Esophagus muscularis mucosa (tissue), 4 donors: ENCODE measurements at regions not wholly inside any gene's neighbourhood (a gene's known extent, or its start where the extent isn't known, plus 50 kb on each side); places are given as distances from the start of the nearest gene placed in this dataset.

Experiments
- DNase-seq: peaks from one replicate; pipeline ENCODE4 v3.0.0-alpha.2; 2017; ENCODE audit errors: extremely low spot score
- H3K27ac ChIP-seq, 4 donors: fragments of 200-600 bp; sonication (generic); replicated peaks in 1 of 4; 1 replicate in 3 of 4; 2 replicates in 1 of 4; pipeline ENCODE4 v1.5.1; 2016 to 2019; ENCODE audit warnings: mild to moderate bottlenecking in 1 of 4
- H3K27me3 ChIP-seq, 4 donors: fragments of 200-600 bp; sonication (generic); one replicate each; pipeline versions ENCODE4 v1.5.1 to v1.6.0; 2016 to 2019
- H3K36me3 ChIP-seq, 4 donors: fragments of 200-600 bp; sonication (generic); one replicate each; pipeline ENCODE4 v1.5.1; 2016 to 2019
- H3K4me1 ChIP-seq, 4 donors: fragments of 200-600 bp; sonication (generic); one replicate each; pipeline ENCODE4 v1.5.1; 2016 to 2019
- H3K4me3 ChIP-seq, 4 donors: fragments of 200-600 bp; sonication (generic); 1 replicate in 2 of 4; 2 replicates in 2 of 4; pipeline ENCODE4 v1.5.1; 2016 to 2019; ENCODE audit warnings: mild to moderate bottlenecking in 4 of 4, moderate library complexity in 1 of 4
- H3K9me3 ChIP-seq, 4 donors: fragments of 200-600 bp; sonication (generic); 1 replicate in 3 of 4; 2 replicates in 1 of 4; pipeline ENCODE4 v1.5.1; 2016 to 2019
- CTCF ChIP-seq, 3 experiments: fragments of 200-600 bp in 2 of 3; fragments of 450-650 bp in 1 of 3; sonication (generic) in 2 of 3; IDR thresholded peaks; one replicate each; pipeline ENCODE4 v1.5.1; 2017 to 2019; ENCODE audit warnings: antibody characterized with exemption in 3 of 3, mild to moderate bottlenecking in 2 of 3, moderate library complexity in 1 of 3
- EP300 ChIP-seq: sonication (generic); formaldehyde crosslinking; IDR thresholded peaks from one replicate; pipeline ENCODE4 v1.6.1; 2017; ENCODE audit warnings: antibody characterized with exemption
- POLR2A ChIP-seq: fragments of 450-650 bp; IDR thresholded peaks from one replicate; pipeline ENCODE4 v1.6.1; 2017; ENCODE audit warnings: antibody characterized with exemption, moderate library complexity, mild to moderate bottlenecking, low read depth
- POLR2AphosphoS5 ChIP-seq, 2 donors: sonication (generic); formaldehyde crosslinking; IDR thresholded peaks; one replicate each; pipeline ENCODE4 v1.6.1; 2017; ENCODE audit warnings: antibody characterized with exemption in 2 of 2
- WGBS: methylation state at CpG from one replicate; pipeline ENCODE4 v1.1.5; 2018; 5-methylcytosine and 5-hydroxymethylcytosine counted together
- intact Hi-C: fragments of 100-400 bp; cut with DNase I; formaldehyde crosslinking; loops from one replicate; pipeline ENCODE4 v1.15.1; 2023

GRCh38 chr2:52959801-52960200 is 807.8 kb upstream of the CHAC2 start:
- 89% methylated on average over 4 of the region's 4 CpGs for WGBS

GRCh38 chr2:52956766-52957165 is 810.8 kb upstream of the CHAC2 start:
- H3K4me3 ChIP-seq = no peak overlapping the region
- TF ChIP-seq EP300 (no peak), CTCF (IDR thresholded peaks at IDR 0.05) (no peak), POLR2A (no peak), POLR2AphosphoS5 (IDR thresholded peaks at IDR 0.05) (no peak)
- intact Hi-C loops = no loop called here

More at GRCh38 chr2:52959801-52960200, 807.8 kb upstream of the CHAC2 start:
- H3K4me1 ChIP-seq = no peaks in the 10 kb centered on the region
- no peak overlapping the region for H3K4me3 ChIP-seq
- no peak overlapping the region for H3K27ac ChIP-seq
- intact Hi-C loops = no loop called here
- no peak for TF ChIP-seq EP300
- H3K27me3 ChIP-seq = no peaks in the 10 kb centered on the region
- H3K9me3 ChIP-seq = no peaks in the 10 kb centered on the region
- H3K36me3 ChIP-seq = no peaks in the 10 kb centered on the region
- DNase-seq = no peak

GRCh38 chr2:52956118-52956517 is 811.5 kb upstream of the CHAC2 start:
- 70% methylated on average over 4 of the region's 4 CpGs for WGBS
- Histone ChIP-seq H3K27ac (no peak overlapping the region), H3K4me3 (no peak overlapping the region), H3K36me3 (no peaks in the 10 kb centered on the region), H3K9me3 (no peaks in the 10 kb centered on the region), H3K4me1 (no peaks in the 10 kb centered on the region), H3K27me3 (no peaks in the 10 kb centered on the region)
- intact Hi-C loops = no loop called here
- TF ChIP-seq POLR2A (no peak), CTCF (IDR thresholded peaks at IDR 0.05) (no peak), POLR2AphosphoS5 (IDR thresholded peaks at IDR 0.05) (no peak), EP300 (no peak)
- no peak for DNase-seq

More at GRCh38 chr2:52956766-52957165, 810.8 kb upstream of the CHAC2 start:
- no peaks in the 10 kb centered on the region for H3K36me3 ChIP-seq
- no peaks in the 10 kb centered on the region for H3K27me3 ChIP-seq
- WGBS = 83% methylated on average over 1 of the region's 1 CpG
- no peaks in the 10 kb centered on the region for H3K4me1 ChIP-seq
- H3K27ac ChIP-seq = no peak overlapping the region
- DNase-seq = no peak
- no peaks in the 10 kb centered on the region for H3K9me3 ChIP-seq

- Histone ChIP-seq H3K27ac (no peak overlapping the region), H3K9me3 (no peaks in the 10 kb centered on the region), H3K4me3 (no peak overlapping the region), H3K4me1 (no peaks in the 10 kb centered on the region), H3K36me3 (no peaks in the 10 kb centered on the region), H3K27me3 (no peaks in the 10 kb centered on the region)
- 74% methylated on average over 5 of the region's 5 CpGs for WGBS
- TF ChIP-seq POLR2AphosphoS5 (IDR thresholded peaks at IDR 0.05) (no peak), EP300 (no peak), CTCF (IDR thresholded peaks at IDR 0.05) (no peak), POLR2A (no peak)
- intact Hi-C loops = no loop called here
- DNase-seq = no peak
Measured at GRCh38 chr2:52955079-52955478, 812.5 kb upstream of the CHAC2 start.

- intact Hi-C loops = no loop called here
- DNase-seq = no peak
- Histone ChIP-seq H3K9me3 (no peaks in the 10 kb centered on the region), H3K27me3 (no peaks in the 10 kb centered on the region), H3K27ac (no peak overlapping the region), H3K4me3 (no peak overlapping the region), H3K4me1 (no peaks in the 10 kb centered on the region), H3K36me3 (no peaks in the 10 kb centered on the region)
- WGBS = 98% methylated on average over 2 of the region's 2 CpGs
- TF ChIP-seq CTCF (IDR thresholded peaks at IDR 0.05) (no peak), POLR2A (no peak), POLR2AphosphoS5 (IDR thresholded peaks at IDR 0.05) (no peak), EP300 (no peak)
Measured at GRCh38 chr2:52940101-52940500, 827.5 kb upstream of the CHAC2 start.
